ENCODE measurements at regions not wholly inside any gene's neighbourhood (a gene's known extent, or its start where the extent isn't known, plus 50 kb on each side); places are given as distances from the start of the nearest gene placed in this dataset.

DNA sequence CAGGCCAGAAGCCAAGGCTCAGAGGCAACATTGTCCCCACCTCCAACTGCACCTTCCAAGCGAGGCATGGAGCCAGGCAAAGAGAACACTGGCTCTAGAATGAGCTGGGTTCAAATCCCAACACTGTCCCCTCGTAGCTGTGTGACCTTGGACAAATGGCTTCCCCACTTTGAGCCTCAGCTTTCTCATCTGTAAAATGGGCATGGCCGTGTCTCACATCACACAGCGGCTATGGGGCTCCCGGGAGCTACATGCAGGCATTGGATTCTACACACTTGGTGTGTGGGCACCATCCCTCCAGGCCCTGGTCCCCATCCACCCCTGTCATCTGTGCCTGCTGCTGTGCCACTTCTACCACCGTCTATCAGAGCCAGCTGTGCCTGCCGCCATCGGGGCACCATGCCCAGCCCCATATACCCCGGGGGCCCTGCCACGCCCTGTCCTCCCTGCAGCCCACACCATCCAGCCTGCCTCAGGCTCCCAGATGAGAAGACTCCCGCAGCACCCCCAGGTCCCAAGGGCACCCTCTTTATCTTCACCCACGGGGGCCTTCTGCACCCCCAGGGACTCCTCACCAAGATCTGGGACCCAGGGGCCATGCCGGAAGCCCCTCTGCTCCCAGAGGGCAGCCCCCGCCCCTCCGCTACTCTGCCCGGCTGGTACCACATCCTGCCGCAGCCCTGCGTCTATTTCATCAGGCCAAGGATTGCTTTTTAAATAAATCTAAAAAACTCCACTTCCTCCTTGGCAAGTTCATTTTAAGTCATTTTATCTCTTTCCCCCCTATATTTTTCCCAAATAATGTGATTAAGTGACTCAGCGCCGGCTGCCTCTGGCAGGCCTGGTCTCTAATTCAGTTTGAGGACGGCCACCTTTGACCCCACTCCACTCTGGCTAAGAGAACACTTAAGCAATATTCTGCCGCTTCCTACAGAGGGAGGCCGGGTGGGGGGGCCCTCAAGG lies 107.8 kb upstream of the TARDBP start:
- DNase-seq (ENCODE audit: low spot score) = no peak
- in situ Hi-C loops (cut with MboI; ENCODE audit: low sequenced_read_pairs, unreplicated experiment) = no loop called here
- TF ChIP-seq, protein P1, sequence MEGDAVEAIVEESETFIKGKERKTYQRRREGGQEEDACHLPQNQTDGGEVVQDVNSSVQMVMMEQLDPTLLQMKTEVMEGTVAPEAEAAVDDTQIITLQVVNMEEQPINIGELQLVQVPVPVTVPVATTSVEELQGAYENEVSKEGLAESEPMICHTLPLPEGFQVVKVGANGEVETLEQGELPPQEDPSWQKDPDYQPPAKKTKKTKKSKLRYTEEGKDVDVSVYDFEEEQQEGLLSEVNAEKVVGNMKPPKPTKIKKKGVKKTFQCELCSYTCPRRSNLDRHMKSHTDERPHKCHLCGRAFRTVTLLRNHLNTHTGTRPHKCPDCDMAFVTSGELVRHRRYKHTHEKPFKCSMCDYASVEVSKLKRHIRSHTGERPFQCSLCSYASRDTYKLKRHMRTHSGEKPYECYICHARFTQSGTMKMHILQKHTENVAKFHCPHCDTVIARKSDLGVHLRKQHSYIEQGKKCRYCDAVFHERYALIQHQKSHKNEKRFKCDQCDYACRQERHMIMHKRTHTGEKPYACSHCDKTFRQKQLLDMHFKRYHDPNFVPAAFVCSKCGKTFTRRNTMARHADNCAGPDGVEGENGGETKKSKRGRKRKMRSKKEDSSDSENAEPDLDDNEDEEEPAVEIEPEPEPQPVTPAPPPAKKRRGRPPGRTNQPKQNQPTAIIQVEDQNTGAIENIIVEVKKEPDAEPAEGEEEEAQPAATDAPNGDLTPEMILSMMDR (IDR thresholded peaks at IDR 0.05; ENCODE audit: borderline replicate concordance, control extremely low read depth, extremely low read depth, insufficient read depth, missing control alignments) = no peak

DNA sequence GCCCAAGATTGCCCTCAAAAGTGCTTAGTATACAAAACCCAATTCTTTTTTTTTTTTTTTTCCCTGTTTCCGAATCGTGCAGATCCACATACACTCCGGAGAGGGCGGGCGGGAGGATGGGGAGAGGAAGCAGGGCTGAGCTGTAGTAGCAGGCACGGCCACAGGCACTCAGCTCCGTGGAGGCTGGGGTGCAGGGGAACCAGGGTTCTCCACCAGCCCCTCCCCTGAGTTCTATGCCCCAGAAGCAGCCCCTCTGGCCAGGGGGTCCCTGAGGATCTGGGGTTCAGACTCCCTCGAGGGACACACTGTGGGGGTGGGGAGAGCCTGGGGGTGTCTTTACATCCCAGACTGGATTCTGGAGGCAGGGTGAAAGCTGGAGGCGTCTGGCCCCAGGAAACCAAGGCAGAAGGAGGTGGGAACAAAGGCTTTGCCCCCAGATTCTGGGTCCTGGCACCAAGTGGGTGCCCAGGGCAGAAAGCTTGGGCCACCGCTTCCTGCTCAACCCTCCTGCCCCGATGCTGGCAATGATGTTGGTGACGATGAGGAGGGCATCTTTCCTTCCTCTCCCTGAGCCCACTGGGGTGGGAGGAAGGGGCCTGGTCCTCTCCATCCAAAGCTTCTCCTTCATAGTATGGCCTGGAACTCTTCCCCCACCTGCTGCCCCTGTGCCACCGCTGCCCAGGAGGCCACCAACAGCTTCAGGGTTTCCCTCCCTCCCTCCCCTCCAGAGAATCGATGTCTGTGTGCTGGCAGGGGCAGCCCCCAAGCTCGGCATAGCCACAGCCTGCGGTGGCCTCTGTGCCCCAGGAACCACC lies 106.4 kb upstream of the TARDBP start:
- in situ Hi-C loops (cut with MboI; ENCODE audit: low sequenced_read_pairs, unreplicated experiment) = no loop called here
- DNase-seq (ENCODE audit: low spot score) = no peak
- TF ChIP-seq, protein P1 (IDR thresholded peaks at IDR 0.05; ENCODE audit: borderline replicate concordance, control extremely low read depth, extremely low read depth, insufficient read depth, missing control alignments) = no peak

DNA sequence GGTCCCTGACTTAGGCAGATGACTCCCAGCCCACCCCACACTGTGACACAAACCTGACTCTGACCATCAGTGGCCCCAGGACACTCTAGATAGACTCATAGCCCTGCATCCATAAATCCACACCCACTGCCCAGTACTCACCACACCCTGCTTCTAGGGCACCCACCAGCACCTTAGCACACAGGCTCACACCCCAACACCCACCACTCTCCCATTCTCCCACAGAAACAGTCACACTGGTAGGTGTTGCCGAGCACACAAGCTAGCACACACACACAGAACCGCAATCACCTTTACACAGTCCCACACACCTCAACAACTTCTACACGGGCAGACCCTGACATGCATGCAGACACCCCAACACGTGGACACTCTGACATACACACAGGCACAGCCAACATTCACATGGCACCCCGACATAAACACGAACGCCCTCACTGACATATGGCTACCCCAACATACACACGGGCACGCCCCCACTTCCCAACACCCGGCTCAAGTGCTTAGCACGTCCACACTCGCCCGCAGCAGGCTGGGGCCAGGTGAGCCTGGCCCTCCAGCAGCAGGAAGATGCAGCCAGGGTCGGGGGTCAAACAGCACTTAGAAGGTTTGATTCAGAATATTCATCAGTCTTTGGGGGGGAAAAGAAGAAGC lies 105.5 kb upstream of the TARDBP start:
- no peak for DNase-seq (ENCODE audit: low spot score)
- in situ Hi-C loops (cut with MboI; ENCODE audit: low sequenced_read_pairs, unreplicated experiment) = no loop called here
- TF ChIP-seq, protein P1 (IDR thresholded peaks at IDR 0.05; ENCODE audit: borderline replicate concordance, control extremely low read depth, extremely low read depth, insufficient read depth, missing control alignments) = no peak

DNA sequence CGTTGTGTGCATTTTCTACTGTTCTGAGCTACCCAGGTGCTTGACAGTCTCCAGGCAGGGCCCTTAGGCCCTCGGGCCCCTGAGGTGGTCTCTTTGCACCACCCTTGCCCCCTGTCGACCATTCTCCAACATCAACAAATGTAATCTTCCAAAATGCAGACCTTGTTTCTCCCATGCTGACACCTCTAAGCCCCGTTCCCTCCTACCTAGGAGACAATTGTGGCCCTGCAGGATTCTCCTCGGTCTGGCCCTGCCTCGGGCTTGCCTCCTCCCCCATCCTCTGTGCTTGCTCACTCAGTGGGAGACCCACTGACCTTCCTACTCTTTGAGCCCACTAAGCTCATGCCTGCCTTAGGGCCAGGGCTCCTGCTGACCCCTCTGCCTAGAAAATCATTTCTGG lies 104.2 kb upstream of the TARDBP start:
- no peak for DNase-seq (ENCODE audit: low spot score)
- TF ChIP-seq, protein P1 (IDR thresholded peaks at IDR 0.05; ENCODE audit: borderline replicate concordance, control extremely low read depth, extremely low read depth, insufficient read depth, missing control alignments) = no peak
- in situ Hi-C loops (cut with MboI; ENCODE audit: low sequenced_read_pairs, unreplicated experiment) = no loop called here

DNA sequence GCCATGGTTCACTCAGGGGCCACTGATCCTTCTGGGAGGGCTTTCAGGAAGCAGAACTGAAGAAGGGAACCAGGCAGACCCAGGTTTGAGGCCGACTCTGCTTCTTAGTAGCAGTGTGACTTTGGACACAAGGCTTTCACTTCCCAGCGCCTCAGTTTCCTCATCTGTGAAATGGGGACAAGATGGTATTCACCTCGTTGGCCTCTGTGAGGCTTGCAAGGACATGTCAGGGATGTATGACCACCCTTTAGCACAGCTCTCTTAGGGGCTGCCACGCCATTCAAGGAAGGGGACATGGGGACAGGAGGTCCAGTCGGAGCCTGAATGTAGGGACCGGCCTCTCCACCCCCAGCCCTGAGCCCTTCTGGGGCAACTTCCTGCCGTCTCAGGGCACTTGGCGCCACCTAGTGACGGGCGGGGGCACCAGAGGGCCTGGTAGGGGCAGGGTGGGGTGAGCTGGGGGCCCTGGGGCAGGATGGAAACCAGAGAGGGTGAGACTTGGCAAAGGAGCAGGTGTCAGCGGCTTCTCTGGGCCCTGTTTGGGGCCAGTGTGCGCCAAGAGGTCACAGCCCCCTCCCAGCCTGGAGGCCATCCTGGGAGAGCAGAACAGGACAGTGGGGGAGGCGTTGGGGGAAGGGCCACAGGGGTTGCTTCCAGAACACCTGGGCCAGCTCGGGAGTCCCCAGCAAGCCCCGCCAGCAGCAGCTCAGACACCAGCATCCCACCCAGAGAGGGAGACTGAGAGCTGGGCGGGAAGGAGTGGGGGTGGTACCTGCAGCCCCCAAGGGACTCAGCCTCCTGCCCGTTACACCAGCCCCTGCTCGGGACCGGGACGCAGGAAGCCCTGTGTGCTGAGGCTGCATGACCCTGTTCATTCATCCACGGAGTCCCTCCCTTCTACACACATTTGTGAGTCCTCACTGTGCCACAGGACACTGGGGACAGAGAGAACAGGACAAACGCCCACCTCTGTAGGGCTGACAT lies 102.5 kb upstream of the TARDBP start:
- TF ChIP-seq, protein P1 (IDR thresholded peaks at IDR 0.05; ENCODE audit: borderline replicate concordance, control extremely low read depth, extremely low read depth, insufficient read depth, missing control alignments) = peak; percentile 47
- in situ Hi-C loops (cut with MboI; ENCODE audit: low sequenced_read_pairs, unreplicated experiment) = no loop called here
- peak; percentile 86 for DNase-seq (ENCODE audit: low spot score)

All from GM13976 (cell line).